HUES64 (cell line): ENCODE measurements at regions not wholly inside any gene's neighbourhood (a gene's known extent, or its start where the extent isn't known, plus 50 kb on each side); places are given as distances from the start of the nearest gene placed in this dataset.
"Not testable (repeated sequence)": the region's sequence is repeated elsewhere in the genome, so short reads cannot be mapped to it uniquely, and the experiment has no call there.

Experiments used
- H3K27ac ChIP-seq: 2 replicates; pipeline ENCODE4 v1.7.0; 2013; ENCODE audit warnings: low read depth, low read length, inconsistent platforms
- H3K27me3 ChIP-seq: 2 replicates; pipeline ENCODE4 v1.6.1; 2013; ENCODE audit warnings: mild to moderate bottlenecking, low read length; ENCODE audit not compliant: insufficient read depth
- H3K36me3 ChIP-seq: 2 replicates; pipeline ENCODE4 v1.6.1; 2013; ENCODE audit warnings: mild to moderate bottlenecking, low read length; ENCODE audit not compliant: insufficient read depth
- H3K4me1 ChIP-seq: 2 replicates; pipeline ENCODE4 v1.6.1; 2013; ENCODE audit warnings: mild to moderate bottlenecking, low read length, moderate library complexity; ENCODE audit not compliant: insufficient read depth
- H3K4me3 ChIP-seq: 2 replicates; pipeline ENCODE4 v1.5.1; 2013; ENCODE audit warnings: mild to moderate bottlenecking, low read length, moderate library complexity
- H3K9ac ChIP-seq: 2 replicates; pipeline ENCODE4 v1.6.1; 2013; ENCODE audit warnings: mild to moderate bottlenecking, low read depth, low read length
- H3K9me3 ChIP-seq: 2 replicates; pipeline ENCODE4 v1.6.1; 2013; ENCODE audit warnings: low read depth, low read length; ENCODE audit not compliant: insufficient read depth
- WGBS: fragments of 150-250, 120-280 bp; methylation state at CpG from one replicate; pipeline ENCODE4 v1.1.7; 2013; ENCODE audit warnings: missing lambda C conversion rate; 5-methylcytosine and 5-hydroxymethylcytosine counted together

DNA sequence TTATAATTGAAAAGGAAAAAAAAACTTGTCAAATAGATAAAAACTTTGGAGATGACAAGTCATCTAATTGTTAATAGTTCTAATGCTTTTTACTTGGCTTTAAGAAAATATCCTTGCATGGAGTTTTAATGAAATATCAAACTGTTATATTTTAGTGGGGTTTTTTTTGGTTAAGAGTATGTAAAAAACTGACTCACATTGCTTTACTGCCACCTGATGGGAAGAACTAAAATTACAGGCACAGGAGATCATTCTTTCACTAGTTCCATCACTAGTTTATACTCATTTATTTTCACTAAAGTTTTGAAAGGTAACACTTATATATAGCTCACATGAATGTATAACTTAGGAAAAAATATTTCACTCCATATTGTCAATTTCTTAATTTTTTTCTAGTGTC, 309.1 kb downstream of the LMBRD1 start:
- H3K36me3 ChIP-seq: no peaks in the 10 kb centered on the region
- no peaks in the 10 kb centered on the region for H3K4me1 ChIP-seq
- H3K27me3 ChIP-seq: no peaks in the 10 kb centered on the region
- no peak overlapping the region for H3K4me3 ChIP-seq
- peaks cover 4% of the 10 kb centered on the region; the same call in 1 of the 2 replicates for H3K9me3 ChIP-seq
- no peak overlapping the region for H3K27ac ChIP-seq
- H3K9ac ChIP-seq: no peak overlapping the region

DNA sequence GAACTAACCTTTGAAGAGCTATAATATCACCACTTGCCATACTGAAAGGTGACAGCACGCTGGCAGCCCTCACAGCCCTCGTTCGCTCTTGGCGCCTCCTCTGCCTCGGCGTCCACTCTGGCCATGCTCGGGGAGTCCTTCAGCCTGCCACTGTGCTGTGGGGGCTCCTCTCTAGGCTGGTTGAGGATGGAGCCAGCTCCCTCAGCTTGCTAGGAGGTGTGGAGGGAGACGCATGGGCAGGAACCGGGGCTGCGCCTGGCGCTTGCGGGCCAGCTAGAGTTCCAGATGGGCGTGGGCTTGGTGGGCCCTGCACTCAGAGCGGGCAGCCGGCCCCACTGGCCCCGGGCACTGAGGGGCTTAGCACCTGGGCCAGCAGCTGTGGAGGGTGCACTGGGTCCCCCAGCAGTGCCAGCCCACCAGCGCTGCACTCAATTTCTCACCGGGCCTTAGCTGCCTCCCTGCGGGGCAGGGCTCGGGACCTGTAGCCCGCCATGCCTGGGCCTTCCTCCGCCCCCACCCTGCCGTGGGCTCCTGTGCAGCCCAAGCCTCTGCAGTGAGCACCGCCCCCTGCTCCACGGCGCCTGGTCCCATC, 329.7 kb downstream of the LMBRD1 start:
- Histone ChIP-seq H3K36me3 (no peaks in the 10 kb centered on the region), H3K4me3 (no peak overlapping the region), H3K27ac (no peak overlapping the region), H3K4me1 (no peaks in the 10 kb centered on the region), H3K9ac (no peak overlapping the region), H3K9me3 (no peaks in the 10 kb centered on the region), H3K27me3 (no peaks in the 10 kb centered on the region)
- 96% methylated on average over 26 of the region's 26 CpGs for WGBS

DNA sequence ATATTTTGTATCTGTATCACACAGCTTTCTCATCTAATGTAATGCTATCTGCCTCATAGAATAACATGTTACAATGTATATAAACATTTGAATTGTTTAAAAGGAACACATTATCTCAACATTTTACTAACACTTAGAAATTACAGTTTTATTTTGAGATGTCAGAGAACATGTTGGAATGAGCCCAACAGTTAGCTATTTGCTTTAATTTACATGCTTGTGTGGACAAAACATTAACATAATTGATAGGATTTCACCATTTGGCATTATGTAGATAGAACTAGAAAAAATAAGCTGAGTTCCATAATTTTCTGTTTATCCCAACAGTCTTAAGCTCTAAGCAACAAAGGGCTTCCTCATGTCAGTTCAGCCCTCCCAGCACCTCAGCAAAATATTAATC, 330.9 kb downstream of the LMBRD1 start:
- Histone ChIP-seq H3K9ac (no peak overlapping the region), H3K27ac (no peak overlapping the region), H3K27me3 (no peaks in the 10 kb centered on the region), H3K4me3 (no peak overlapping the region), H3K36me3 (no peaks in the 10 kb centered on the region), H3K4me1 (no peaks in the 10 kb centered on the region), H3K9me3 (no peaks in the 10 kb centered on the region)

- H3K36me3 ChIP-seq: no peaks in the 10 kb centered on the region
- H3K9me3 ChIP-seq: peaks cover 4% of the 10 kb centered on the region
- no peak overlapping the region for H3K4me3 ChIP-seq
- no peak overlapping the region for H3K9ac ChIP-seq
- H3K27ac ChIP-seq: no peak overlapping the region
- WGBS: 95% methylated on average over 3 of the region's 3 CpGs
- H3K4me1 ChIP-seq: no peaks in the 10 kb centered on the region
- H3K27me3 ChIP-seq: no peaks in the 10 kb centered on the region
Measured at GRCh38 chr6:69456086-69456485, 340.7 kb downstream of the LMBRD1 start.

DNA sequence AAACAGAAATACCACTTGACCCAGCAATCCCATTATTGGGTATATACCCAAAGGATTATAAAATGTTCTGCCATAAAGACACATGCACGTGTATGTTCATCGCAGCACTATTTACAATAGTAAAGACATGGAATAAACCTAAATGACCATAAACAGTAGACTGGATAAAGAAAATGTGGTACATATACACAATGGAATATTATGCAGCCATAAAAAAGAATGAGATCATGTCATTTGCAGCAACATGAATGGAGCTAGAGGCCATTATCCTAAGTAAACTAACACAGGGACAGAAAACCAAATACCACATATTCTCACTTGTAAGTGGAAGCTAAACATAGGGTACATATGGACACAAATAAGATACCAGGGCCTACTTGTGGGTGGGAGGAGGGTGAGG, 342.2 kb downstream of the LMBRD1 start:
- not testable (repeated sequence) for H3K36me3 ChIP-seq, H3K27me3 ChIP-seq, H3K9ac ChIP-seq, H3K4me3 ChIP-seq, H3K4me1 ChIP-seq, H3K27ac ChIP-seq
- WGBS: no CpG with 5 or more reads among the region's 2 CpGs
- peaks cover 10% of the 10 kb centered on the region for H3K9me3 ChIP-seq

DNA sequence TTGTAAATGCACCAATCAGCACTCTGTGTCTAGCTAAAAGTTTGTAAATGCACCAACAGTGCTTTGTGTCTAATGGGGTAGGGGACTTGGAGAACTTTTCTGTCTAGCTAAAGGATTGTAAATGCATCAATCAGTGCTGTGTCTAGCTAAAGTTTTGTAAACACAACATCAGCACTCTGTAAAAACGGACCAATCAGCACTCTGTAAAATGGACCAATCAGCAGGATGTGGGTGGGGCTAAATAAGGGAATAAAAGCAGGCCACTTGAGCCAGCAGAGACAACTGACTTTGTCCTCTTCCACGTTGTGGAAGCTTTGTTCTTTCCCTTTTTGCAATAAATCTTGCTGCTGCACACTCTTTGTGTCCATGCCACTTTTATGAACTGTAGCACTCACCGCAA, 346.3 kb downstream of the LMBRD1 start:
- 89% methylated on average over 3 of the region's 3 CpGs for WGBS
- not testable (repeated sequence) for H3K9ac ChIP-seq, H3K36me3 ChIP-seq, H3K4me3 ChIP-seq, H3K27ac ChIP-seq, H3K4me1 ChIP-seq, H3K27me3 ChIP-seq
- peaks cover 13% of the 10 kb centered on the region for H3K9me3 ChIP-seq

GRCh38 chr6:69449887-69450286, 346.9 kb downstream of the LMBRD1 start:
- 89% methylated on average over 8 of the region's 8 CpGs for WGBS
- no peaks in the 10 kb centered on the region for H3K27me3 ChIP-seq
- no peaks in the 10 kb centered on the region for H3K36me3 ChIP-seq
- H3K4me3 ChIP-seq: no peak overlapping the region
- H3K27ac ChIP-seq: no peak overlapping the region
- H3K9ac ChIP-seq: no peak overlapping the region
- H3K9me3 ChIP-seq: peaks cover 13% of the 10 kb centered on the region
- no peaks in the 10 kb centered on the region for H3K4me1 ChIP-seq
